Fibroblast of lung (primary cell): ENCODE measurements at regions not wholly inside any gene's neighbourhood (a gene's known extent, or its start where the extent isn't known, plus 50 kb on each side); places are given as distances from the start of the nearest gene placed in this dataset.

Source experiments
- DNase-seq, 2 donors: peaks; one replicate each; pipeline versions ENCODE4 v3.0.0 to v3.0.0-alpha.2; 2010; ENCODE audit warnings: low read depth in 2 of 2
- H2AFZ ChIP-seq: 2 replicates; pipeline ENCODE4 v1.5.1; 2012; ENCODE audit warnings: low read length, control low read depth, inconsistent platforms
- H3K27ac ChIP-seq: 2 replicates; pipeline ENCODE4 v1.5.1; 2011; ENCODE audit warnings: low read length, control low read depth; ENCODE audit not compliant: insufficient read depth
- H3K27me3 ChIP-seq: 2 replicates; pipeline ENCODE4 v1.5.1; 2011; ENCODE audit warnings: mild to moderate bottlenecking, low read length; ENCODE audit not compliant: control insufficient read depth, insufficient read depth
- H3K36me3 ChIP-seq: 2 replicates; pipeline ENCODE4 v1.5.1; 2011; ENCODE audit warnings: low read length; ENCODE audit not compliant: control insufficient read depth, insufficient read depth
- H3K4me1 ChIP-seq: 2 replicates; pipeline ENCODE4 v1.5.1; 2011; ENCODE audit warnings: low read length; ENCODE audit not compliant: control insufficient read depth, insufficient read depth; ENCODE audit errors: extremely low read depth
- H3K4me2 ChIP-seq: 2 replicates; pipeline ENCODE4 v1.5.1; 2011; ENCODE audit warnings: low read length, control low read depth; ENCODE audit not compliant: insufficient read depth; ENCODE audit errors: extremely low read depth
- H3K4me3 ChIP-seq, 4 experiments: fragments of 200-600 bp in 1 of 4; sonication (generic) in 1 of 4; replicated peaks in 1 of 4; 2 replicates each; pipeline ENCODE4 v1.5.1; 2011 to 2016; ENCODE audit warnings: low read length in 4 of 4, low read depth in 3 of 4, mild to moderate bottlenecking in 3 of 4, control low read depth in 2 of 4, inconsistent platforms in 1 of 4, mixed read lengths in 1 of 4; ENCODE audit not compliant: insufficient read depth in 1 of 4; ENCODE audit errors: control extremely low read depth in 1 of 4
- H3K79me2 ChIP-seq: 2 replicates; pipeline ENCODE4 v1.5.1; 2012; ENCODE audit warnings: mild to moderate bottlenecking, low read length, inconsistent platforms; ENCODE audit not compliant: control insufficient read depth, insufficient read depth
- H3K9ac ChIP-seq: 2 replicates; pipeline ENCODE4 v1.5.1; 2011; ENCODE audit warnings: mild to moderate bottlenecking, low read length, control low read depth; ENCODE audit not compliant: insufficient read depth
- H3K9me3 ChIP-seq: 2 replicates; pipeline ENCODE4 v1.5.1; 2012; ENCODE audit warnings: low read depth, low read length; ENCODE audit not compliant: control insufficient read depth, insufficient read depth
- H4K20me1 ChIP-seq: 2 replicates; pipeline ENCODE4 v1.5.1; 2011; ENCODE audit warnings: low read length; ENCODE audit not compliant: control insufficient read depth, insufficient read depth; ENCODE audit errors: extremely low read depth
- CTCF ChIP-seq, 2 donors: IDR thresholded peaks in 1 of 2; conservative IDR thresholded peaks in 1 of 2; 1 replicate in 1 of 2; 2 replicates in 1 of 2; pipeline ENCODE4 v1.5.1; 2011 to 2012; ENCODE audit warnings: low read length in 2 of 2, control low read depth in 1 of 2, inconsistent platforms in 1 of 2, low read depth in 1 of 2, mild to moderate bottlenecking in 1 of 2
- EZH2 ChIP-seq: IDR thresholded peaks from 2 replicates; pipeline ENCODE4 v1.5.1; 2012; ENCODE audit warnings: low read length, control low read depth, mild to moderate bottlenecking; ENCODE audit errors: missing control alignments

DNA sequence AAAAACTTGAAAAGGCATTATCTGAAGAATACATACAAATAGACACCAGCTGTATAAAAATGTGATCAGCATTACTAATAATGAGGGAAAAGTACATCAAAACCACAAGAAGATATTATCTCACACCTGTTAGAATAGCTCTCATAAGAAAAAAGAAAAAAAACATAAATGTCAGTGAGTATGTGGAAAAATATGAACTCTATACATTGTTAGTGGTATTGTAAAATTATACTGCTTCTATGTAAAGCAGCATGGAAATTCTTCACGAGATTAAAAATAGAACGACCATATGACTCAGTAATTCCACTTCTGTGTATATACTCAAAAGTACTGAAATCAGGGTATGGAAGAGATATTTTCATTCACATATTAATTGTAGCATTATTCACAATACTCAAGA, 1146.4 kb downstream of the SLITRK5 start:
- no peak overlapping the region for H2AFZ ChIP-seq
- H3K4me2 ChIP-seq = no peak overlapping the region
- H3K9ac ChIP-seq = no peak overlapping the region
- no peaks in the 10 kb centered on the region for H3K79me2 ChIP-seq
- no peaks in the 10 kb centered on the region for H3K27me3 ChIP-seq
- no peaks in the 10 kb centered on the region for H3K9me3 ChIP-seq
- H4K20me1 ChIP-seq = no peaks in the 10 kb centered on the region
- no peak overlapping the region for H3K27ac ChIP-seq
- no peaks in the 10 kb centered on the region for H3K36me3 ChIP-seq
- TF ChIP-seq CTCF (conservative IDR thresholded peaks at IDR 0.05 in 1 of 2, IDR thresholded peaks at IDR 0.05 in 1 of 2; ENCODE audit: low read depth in 1 of 2, low read length in 2 of 2) = no peak
- no peak for TF ChIP-seq EZH2
- H3K4me1 ChIP-seq = no peaks in the 10 kb centered on the region
- no peak overlapping the region for H3K4me3 ChIP-seq
- no peak for DNase-seq

GRCh38 chr13:88823114-88823513, 1151.9 kb downstream of the SLITRK5 start:
- H3K9ac ChIP-seq = no peak overlapping the region
- TF ChIP-seq CTCF (conservative IDR thresholded peaks at IDR 0.05 in 1 of 2, IDR thresholded peaks at IDR 0.05 in 1 of 2; ENCODE audit: low read depth in 1 of 2, low read length in 2 of 2) (no peak), EZH2 (no peak)
- H3K36me3 ChIP-seq = no peaks in the 10 kb centered on the region
- no peak overlapping the region for H3K4me2 ChIP-seq
- H3K4me1 ChIP-seq = no peaks in the 10 kb centered on the region
- no peaks in the 10 kb centered on the region for H3K9me3 ChIP-seq
- H3K27ac ChIP-seq = no peak overlapping the region
- no peaks in the 10 kb centered on the region for H3K79me2 ChIP-seq
- no peaks in the 10 kb centered on the region for H3K27me3 ChIP-seq
- H4K20me1 ChIP-seq = no peaks in the 10 kb centered on the region
- DNase-seq = no peak
- no peak overlapping the region for H3K4me3 ChIP-seq
- H2AFZ ChIP-seq = no peak overlapping the region

GRCh38 chr13:88824218-88824617, 1153.0 kb downstream of the SLITRK5 start:
- Histone ChIP-seq H3K27me3 (no peaks in the 10 kb centered on the region), H3K9ac (no peak overlapping the region), H3K9me3 (no peaks in the 10 kb centered on the region), H3K79me2 (no peaks in the 10 kb centered on the region), H3K36me3 (no peaks in the 10 kb centered on the region), H3K27ac (no peak overlapping the region), H3K4me1 (no peaks in the 10 kb centered on the region), H3K4me2 (no peak overlapping the region), H3K4me3 (no peak overlapping the region), H4K20me1 (no peaks in the 10 kb centered on the region), H2AFZ (no peak overlapping the region)
- no peak for TF ChIP-seq EZH2
- TF ChIP-seq CTCF (conservative IDR thresholded peaks at IDR 0.05 in 1 of 2, IDR thresholded peaks at IDR 0.05 in 1 of 2; ENCODE audit: low read depth in 1 of 2, low read length in 2 of 2) = no peak
- DNase-seq = no peak
